ENCODE measurements at regions not wholly inside any gene's neighbourhood (a gene's known extent, or its start where the extent isn't known, plus 50 kb on each side); places are given as distances from the start of the nearest gene placed in this dataset.

DNA sequence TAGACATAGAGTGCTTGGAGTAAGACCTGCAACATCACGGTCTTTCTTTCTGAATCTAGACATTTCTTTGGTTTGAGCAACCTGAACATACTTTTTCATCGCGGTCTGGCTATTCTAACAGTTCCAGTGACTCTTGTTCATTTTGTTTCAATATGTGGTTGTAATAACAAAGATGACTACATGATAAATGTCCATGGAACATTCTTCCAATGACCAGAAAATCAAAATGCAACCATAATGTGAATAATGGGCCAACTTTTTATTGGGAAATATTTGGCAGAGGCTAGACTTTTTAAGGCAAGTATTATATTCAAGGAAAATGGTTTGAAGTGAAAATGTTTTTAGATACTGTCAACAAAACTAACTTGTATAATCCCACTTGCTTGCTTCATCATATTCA is 282.5 kb downstream of the INHBA start:
- Histone ChIP-seq H3K36me3 (ENCODE audit: insufficient read depth, low read length) (no peaks in the 10 kb centered on the region), H4K20me1 (ENCODE audit: insufficient read depth, low read length) (no peaks in the 10 kb centered on the region), H3K4me2 (ENCODE audit: low read length) (no peak overlapping the region), H3K9me3 (ENCODE audit: low read length) (no peaks in the 10 kb centered on the region), H3K79me2 (ENCODE audit: insufficient read depth, low read depth, low read length) (no peaks in the 10 kb centered on the region), H3K4me1 (ENCODE audit: insufficient read depth, low read length, poor library complexity, severe bottlenecking) (no peaks in the 10 kb centered on the region), H3K9me2 (ENCODE audit: insufficient read depth, low read length) (no peaks in the 10 kb centered on the region), H2AFZ (ENCODE audit: low read length) (no peak overlapping the region), H3K27ac (ENCODE audit: low read depth, low read length, poor library complexity, severe bottlenecking) (no peak overlapping the region), H3K4me3 (ENCODE audit: low read depth, low read length, poor library complexity, severe bottlenecking) (no peak overlapping the region)
- intact Hi-C loops (cut with micrococcal nuclease; ENCODE audit: unreplicated experiment) = no loop called here
- CTCF ChIA-PET (ENCODE audit: unreplicated experiment) = no interaction called here
- POLR2A ChIA-PET = interaction anchor here (0.5 to 1.1 kb wide), 2 partner anchors 17 to 715 kb away, joined by 3 read pairs; no protein-coding TSS in a partner anchor
- no peak for TF ChIP-seq EZH2phosphoT487 (IDR thresholded peaks at IDR 0.05; ENCODE audit: borderline replicate concordance, low read depth, low read length)
- TF ChIP-seq, protein P1, sequence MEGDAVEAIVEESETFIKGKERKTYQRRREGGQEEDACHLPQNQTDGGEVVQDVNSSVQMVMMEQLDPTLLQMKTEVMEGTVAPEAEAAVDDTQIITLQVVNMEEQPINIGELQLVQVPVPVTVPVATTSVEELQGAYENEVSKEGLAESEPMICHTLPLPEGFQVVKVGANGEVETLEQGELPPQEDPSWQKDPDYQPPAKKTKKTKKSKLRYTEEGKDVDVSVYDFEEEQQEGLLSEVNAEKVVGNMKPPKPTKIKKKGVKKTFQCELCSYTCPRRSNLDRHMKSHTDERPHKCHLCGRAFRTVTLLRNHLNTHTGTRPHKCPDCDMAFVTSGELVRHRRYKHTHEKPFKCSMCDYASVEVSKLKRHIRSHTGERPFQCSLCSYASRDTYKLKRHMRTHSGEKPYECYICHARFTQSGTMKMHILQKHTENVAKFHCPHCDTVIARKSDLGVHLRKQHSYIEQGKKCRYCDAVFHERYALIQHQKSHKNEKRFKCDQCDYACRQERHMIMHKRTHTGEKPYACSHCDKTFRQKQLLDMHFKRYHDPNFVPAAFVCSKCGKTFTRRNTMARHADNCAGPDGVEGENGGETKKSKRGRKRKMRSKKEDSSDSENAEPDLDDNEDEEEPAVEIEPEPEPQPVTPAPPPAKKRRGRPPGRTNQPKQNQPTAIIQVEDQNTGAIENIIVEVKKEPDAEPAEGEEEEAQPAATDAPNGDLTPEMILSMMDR (conservative IDR thresholded peaks at IDR 0.05; ENCODE audit: low read length) = no peak
- BruUV-seq (replicated peaks) = no TSS peak
- DNase-seq (ENCODE audit: low spot score) = no peak

DNA sequence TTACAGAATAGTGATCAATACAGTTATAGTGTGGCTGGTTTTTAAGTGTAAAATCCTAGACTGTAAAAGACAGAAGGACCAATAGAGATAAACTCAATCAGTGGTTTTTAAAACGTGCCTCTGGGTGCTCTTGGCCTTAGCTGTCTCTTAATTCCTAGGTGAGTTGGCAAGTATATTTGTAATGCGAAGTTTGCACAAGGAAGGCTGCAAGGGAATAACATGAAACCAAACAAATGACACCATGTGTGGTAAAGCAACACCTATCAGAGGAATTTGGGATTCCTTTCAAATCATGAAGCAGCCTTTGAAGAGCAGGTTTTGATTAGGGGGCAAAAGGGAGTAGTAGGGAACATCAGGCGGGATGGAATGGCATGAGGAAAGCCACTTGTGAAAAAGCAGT is 284.6 kb downstream of the INHBA start:
- no peak for TF ChIP-seq EZH2phosphoT487 (IDR thresholded peaks at IDR 0.05; ENCODE audit: borderline replicate concordance, low read depth, low read length)
- TF ChIP-seq, protein P1 (conservative IDR thresholded peaks at IDR 0.05; ENCODE audit: low read length) = no peak
- BruUV-seq (replicated peaks) = no TSS peak
- Histone ChIP-seq H3K79me2 (ENCODE audit: insufficient read depth, low read depth, low read length) (no peaks in the 10 kb centered on the region), H3K36me3 (ENCODE audit: insufficient read depth, low read length) (no peaks in the 10 kb centered on the region), H3K9me3 (ENCODE audit: low read length) (no peaks in the 10 kb centered on the region), H3K4me1 (ENCODE audit: insufficient read depth, low read length, poor library complexity, severe bottlenecking) (no peaks in the 10 kb centered on the region), H3K4me3 (ENCODE audit: low read depth, low read length, poor library complexity, severe bottlenecking) (no peak overlapping the region), H2AFZ (ENCODE audit: low read length) (no peak overlapping the region), H3K27ac (ENCODE audit: low read depth, low read length, poor library complexity, severe bottlenecking) (no peak overlapping the region), H3K9me2 (ENCODE audit: insufficient read depth, low read length) (no peaks in the 10 kb centered on the region), H4K20me1 (ENCODE audit: insufficient read depth, low read length) (no peaks in the 10 kb centered on the region), H3K4me2 (ENCODE audit: low read length) (no peak overlapping the region)
- DNase-seq (ENCODE audit: low spot score) = no peak
- POLR2A ChIA-PET = interaction anchor here (1.0 kb wide), 1 partner anchor 12 kb away, joined by 3 read pairs; no protein-coding TSS in a partner anchor
- intact Hi-C loops (cut with micrococcal nuclease; ENCODE audit: unreplicated experiment) = no loop called here
- CTCF ChIA-PET (ENCODE audit: unreplicated experiment) = no interaction called here

DNA sequence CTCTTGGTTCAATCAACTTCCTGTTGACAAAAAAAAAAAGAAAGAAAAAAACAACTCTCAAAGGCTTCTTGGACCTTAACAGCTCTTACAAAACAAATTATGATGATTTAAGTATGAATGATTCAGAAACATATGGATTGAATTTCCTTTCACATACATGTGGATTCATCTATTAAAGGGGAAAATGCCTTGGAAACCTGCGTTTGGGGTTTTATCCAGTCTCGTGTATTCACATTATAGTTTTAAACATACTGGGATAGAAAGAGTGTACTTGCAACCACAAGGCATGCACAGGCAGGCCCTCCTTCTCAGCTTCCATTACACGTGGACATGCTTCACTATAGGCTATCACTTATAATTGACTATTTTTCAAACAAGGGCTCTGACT is 286.7 kb downstream of the INHBA start:
- intact Hi-C loops (cut with micrococcal nuclease; ENCODE audit: unreplicated experiment) = no loop called here
- no TSS peak for BruUV-seq (replicated peaks)

More for the DNA sequence above, 286.7 kb downstream of the INHBA start:
- Histone ChIP-seq H3K9me3 (ENCODE audit: low read length) (no peaks in the 10 kb centered on the region), H3K4me3 (ENCODE audit: low read depth, low read length, poor library complexity, severe bottlenecking) (no peak overlapping the region), H3K4me1 (ENCODE audit: insufficient read depth, low read length, poor library complexity, severe bottlenecking) (no peaks in the 10 kb centered on the region), H3K79me2 (ENCODE audit: insufficient read depth, low read depth, low read length) (no peaks in the 10 kb centered on the region), H3K36me3 (ENCODE audit: insufficient read depth, low read length) (no peaks in the 10 kb centered on the region), H3K4me2 (ENCODE audit: low read length) (no peak overlapping the region), H4K20me1 (ENCODE audit: insufficient read depth, low read length) (no peaks in the 10 kb centered on the region), H2AFZ (ENCODE audit: low read length) (no peak overlapping the region), H3K9me2 (ENCODE audit: insufficient read depth, low read length) (no peaks in the 10 kb centered on the region), H3K27ac (ENCODE audit: low read depth, low read length, poor library complexity, severe bottlenecking) (no peak overlapping the region)
- ChIA-PET POLR2A (no interaction called here), CTCF (ENCODE audit: unreplicated experiment) (no interaction called here)
- DNase-seq (ENCODE audit: low spot score) = no peak
- TF ChIP-seq, protein P1 (conservative IDR thresholded peaks at IDR 0.05; ENCODE audit: low read length) = no peak
- no peak for TF ChIP-seq EZH2phosphoT487 (IDR thresholded peaks at IDR 0.05; ENCODE audit: borderline replicate concordance, low read depth, low read length)
